MCF 10A (cell line): ENCODE measurements at regions not wholly inside any gene's neighbourhood (a gene's known extent, or its start where the extent isn't known, plus 50 kb on each side); places are given as distances from the start of the nearest gene placed in this dataset.
A peak's percentile ranks its signal among the peaks of the same experiment; 100 is the strongest.

ENCODE experiments used
- BruUV-seq: library from RNA; stranded (reverse); fragments of 400-500 nt; replicated peaks from 2 replicates; lab custom pipeline; 2021; lab: Mats Ljungman, UMichigan
- CTCF ChIA-PET: fragments of 300-600 bp; sonication (Branson Sonifier 250); formaldehyde crosslinking; extraction: SDS; loops from one replicate; lab custom pipeline; 2021; ENCODE audit warnings: antibody characterized with exemption, inconsistent platforms; lab: Yijun Ruan, JAX
- POLR2A ChIA-PET: fragments of 300-600, 350-650 bp; sonication (Branson Sonifier 250); formaldehyde crosslinking; extraction: SDS; loops from one replicate; lab custom pipeline; 2020; ENCODE audit warnings: antibody characterized with exemption, inconsistent platforms; lab: Yijun Ruan, JAX
- DNase-seq: peaks from one replicate; pipeline ENCODE4 v3.0.0-alpha.2; 2018; ENCODE audit not compliant: unreplicated experiment
- H3K27ac Mint-ChIP-seq: one replicate; pipeline ENCODE4 v1.8.0; 2022; ENCODE audit warnings: mild to moderate bottlenecking, low read depth, mixed read lengths; ENCODE audit not compliant: unreplicated experiment
- H3K27me3 Mint-ChIP-seq: one replicate; pipeline ENCODE4 v1.8.0; 2022; ENCODE audit warnings: mixed read lengths; ENCODE audit not compliant: insufficient read depth, unreplicated experiment
- H3K36me3 Mint-ChIP-seq: one replicate; pipeline ENCODE4 v1.8.0; 2022; ENCODE audit warnings: mild to moderate bottlenecking, moderate library complexity, mixed read lengths; ENCODE audit not compliant: insufficient read depth, unreplicated experiment
- H3K4me1 Mint-ChIP-seq: one replicate; pipeline ENCODE4 v1.8.0; 2022; ENCODE audit warnings: mixed read lengths; ENCODE audit not compliant: insufficient read depth, unreplicated experiment
- H3K4me3 Mint-ChIP-seq: one replicate; pipeline ENCODE4 v1.8.0; 2022; ENCODE audit warnings: mild to moderate bottlenecking, moderate library complexity, mixed read lengths; ENCODE audit not compliant: unreplicated experiment
- H3K9me3 Mint-ChIP-seq: one replicate; pipeline ENCODE4 v1.8.0; 2022; ENCODE audit warnings: mixed read lengths; ENCODE audit not compliant: unreplicated experiment
- CTCF ChIP-seq: fragments of 200-600 bp; IDR thresholded peaks from one replicate; pipeline ENCODE4 v1.8.0; 2022; ENCODE audit warnings: antibody characterized with exemption, mild to moderate bottlenecking; ENCODE audit not compliant: unreplicated experiment
- intact Hi-C: fragments of 100-400 bp; cut with micrococcal nuclease; formaldehyde crosslinking; loops from 2 replicates; pipeline ENCODE4 v1.14.1; 2022

- CTCF ChIA-PET = no interaction called here
- Mint-ChIP-seq H3K36me3 (no peaks in the 10 kb centered on the region), H3K4me3 (no peak overlapping the region), H3K4me1 (no peaks in the 10 kb centered on the region), H3K27ac (no peak overlapping the region), H3K9me3 (no peaks in the 10 kb centered on the region), H3K27me3 (no peaks in the 10 kb centered on the region)
- no peak for TF ChIP-seq CTCF
- no peak for DNase-seq
- no TSS peak for BruUV-seq
- intact Hi-C loops = no loop called here
- POLR2A ChIA-PET = no interaction called here
These were observed 289.0 kb downstream of the PSAT1 start for GRCh38 chr9:78585909-78586308.

GRCh38 chr9:78590068-78590467, 293.1 kb downstream of the PSAT1 start:
- no peak overlapping the region for H3K27ac Mint-ChIP-seq
- peaks cover 5% of the 10 kb centered on the region for H3K4me1 Mint-ChIP-seq
- ChIA-PET POLR2A (no interaction called here), CTCF (interaction anchor here (0.9 kb wide), 1 partner anchor 11 kb away, joined by 5 read pairs; no protein-coding TSS in a partner anchor)
- no TSS peak for BruUV-seq
- no peaks in the 10 kb centered on the region for H3K9me3 Mint-ChIP-seq
- intact Hi-C loops = no loop called here
- DNase-seq = no peak
- no peaks in the 10 kb centered on the region for H3K27me3 Mint-ChIP-seq
- no peak for TF ChIP-seq CTCF
- H3K4me3 Mint-ChIP-seq = no peak overlapping the region
- no peaks in the 10 kb centered on the region for H3K36me3 Mint-ChIP-seq

GRCh38 chr9:78592811-78593210, 295.9 kb downstream of the PSAT1 start:
- TF ChIP-seq CTCF = no peak

GRCh38 chr9:78595200-78595945, 298.4 kb downstream of the PSAT1 start:
- intact Hi-C loops = no loop called here
- TF ChIP-seq CTCF = no peak
- H3K4me3 Mint-ChIP-seq = no peak overlapping the region
- H3K36me3 Mint-ChIP-seq = no peaks in the 10 kb centered on the region
- no peaks in the 10 kb centered on the region for H3K9me3 Mint-ChIP-seq
- peaks cover 5% of the 10 kb centered on the region for H3K4me1 Mint-ChIP-seq
- ChIA-PET POLR2A (no interaction called here), CTCF (interaction anchor here (0.5 kb wide), 1 partner anchor 1142 kb away, joined by 3 read pairs; no protein-coding TSS in a partner anchor)
- H3K27ac Mint-ChIP-seq = no peak overlapping the region
- no peak for DNase-seq
- no peaks in the 10 kb centered on the region for H3K27me3 Mint-ChIP-seq
- no TSS peak for BruUV-seq

More at GRCh38 chr9:78592811-78593210, 295.9 kb downstream of the PSAT1 start:
- ChIA-PET CTCF (interaction anchor here (0.9 kb wide), 1 partner anchor 8 kb away, joined by 4 read pairs; no protein-coding TSS in a partner anchor), POLR2A (interaction anchor here (1.0 kb wide), 1 partner anchor 8 kb away, joined by 3 read pairs; no protein-coding TSS in a partner anchor)
- no peaks in the 10 kb centered on the region for H3K9me3 Mint-ChIP-seq
- H3K27me3 Mint-ChIP-seq = no peaks in the 10 kb centered on the region
- H3K4me3 Mint-ChIP-seq = no peak overlapping the region
- H3K36me3 Mint-ChIP-seq = no peaks in the 10 kb centered on the region
- peaks cover 5% of the 10 kb centered on the region for H3K4me1 Mint-ChIP-seq
- intact Hi-C loops = no loop called here
- DNase-seq = peak; percentile 16
- no TSS peak for BruUV-seq
- H3K27ac Mint-ChIP-seq = peak overlapping the region; percentile 20
